Urinary bladder (tissue), 3 donors: ENCODE measurements at regions not wholly inside any gene's neighbourhood (a gene's known extent, or its start where the extent isn't known, plus 50 kb on each side); places are given as distances from the start of the nearest gene placed in this dataset.

Source experiments
- DNase-seq: peaks from one replicate; pipeline ENCODE4 v3.0.0-alpha.2; 2015; ENCODE audit errors: extremely low spot score
- H3K27ac ChIP-seq: one replicate; pipeline ENCODE4 v1.5.1; 2013; ENCODE audit warnings: low read depth, mild to moderate bottlenecking, moderate library complexity
- H3K36me3 ChIP-seq: one replicate; pipeline ENCODE4 v1.6.1; 2013; ENCODE audit warnings: mild to moderate bottlenecking, moderate library complexity; ENCODE audit not compliant: insufficient read depth
- H3K4me1 ChIP-seq: one replicate; pipeline ENCODE4 v1.6.1; 2013; ENCODE audit warnings: mild to moderate bottlenecking, moderate library complexity; ENCODE audit not compliant: insufficient read depth
- H3K4me3 ChIP-seq: one replicate; pipeline ENCODE4 v1.5.1; 2013; ENCODE audit warnings: low read depth, low read length
- WGBS: extraction: QIAGEN DNeasy Blood & Tissue Kit; methylation state at CpG from one replicate; pipeline ENCODE4 v1.1.7; 2013; 5-methylcytosine and 5-hydroxymethylcytosine counted together
- donor health status: healthy with polysubstance abuse.
- donor health status: healthy.

DNA sequence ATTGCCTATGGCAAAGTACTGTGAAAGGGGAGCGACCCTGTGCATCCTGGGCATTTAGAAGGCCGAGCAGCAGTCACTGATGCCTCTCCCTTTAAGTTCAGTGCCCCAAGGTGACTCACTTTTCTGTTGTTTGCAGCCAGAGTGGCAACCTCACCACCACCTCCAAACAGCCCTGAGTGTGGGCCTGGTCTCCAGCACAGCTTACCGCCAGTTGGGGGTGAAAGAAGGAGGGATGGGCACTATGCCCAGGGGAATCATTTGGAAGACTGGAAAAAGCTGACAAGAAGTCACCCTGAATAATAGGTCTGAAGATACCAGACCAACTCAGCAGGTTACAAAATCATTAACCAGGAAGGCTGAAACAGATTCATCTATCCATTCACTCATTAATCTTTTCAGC, 571.8 kb downstream of the EPHB1 start:
- no peak for DNase-seq
- WGBS = 81% methylated on average over 3 of the region's 3 CpGs
- Histone ChIP-seq H3K27ac (no peak overlapping the region), H3K36me3 (no peaks in the 10 kb centered on the region), H3K4me1 (no peaks in the 10 kb centered on the region), H3K4me3 (no peak overlapping the region)

DNA sequence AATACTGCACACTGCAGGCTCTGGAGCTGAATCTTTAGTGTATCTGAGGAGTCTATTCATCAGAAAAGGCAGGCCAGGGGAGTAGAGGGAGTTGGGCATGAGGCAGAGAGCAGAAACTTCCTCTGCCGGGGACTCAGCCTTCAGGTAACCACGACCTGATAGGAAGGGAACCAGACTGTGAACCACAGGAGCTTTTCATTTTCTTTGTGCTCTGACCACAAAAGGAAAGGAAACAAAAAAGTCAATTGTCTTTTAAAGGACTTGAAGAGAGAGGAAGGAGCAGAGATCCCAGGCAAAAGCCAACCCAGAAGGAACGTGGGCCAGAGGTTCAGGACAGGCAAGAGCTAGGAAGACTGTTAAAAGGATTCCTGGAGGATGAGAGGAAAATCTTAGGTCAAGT, 573.3 kb downstream of the EPHB1 start:
- H3K36me3 ChIP-seq = no peaks in the 10 kb centered on the region
- no peak overlapping the region for H3K27ac ChIP-seq
- H3K4me3 ChIP-seq = no peak overlapping the region
- H3K4me1 ChIP-seq = no peaks in the 10 kb centered on the region
- DNase-seq = no peak
- WGBS = 33% methylated on average over 3 of the region's 3 CpGs

DNA sequence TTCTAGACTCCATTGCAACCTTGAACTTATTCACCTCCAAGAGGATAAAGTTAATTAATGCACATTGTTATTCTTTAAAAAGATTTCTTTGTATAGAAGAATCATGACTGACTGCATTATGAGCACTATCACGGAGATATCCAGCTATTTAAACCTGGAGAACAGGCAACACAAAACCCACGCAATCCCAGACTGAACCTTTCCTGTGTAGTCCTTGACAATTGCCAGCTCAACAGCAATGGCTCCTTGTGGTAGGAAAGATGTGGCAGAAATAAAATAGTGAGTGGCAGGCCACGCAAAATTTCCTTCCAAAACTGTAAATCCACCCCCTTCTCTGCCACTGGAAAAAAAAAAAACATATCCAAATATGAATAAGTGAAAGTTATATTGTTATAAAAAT, 573.7 kb downstream of the EPHB1 start:
- no peak overlapping the region for H3K27ac ChIP-seq
- DNase-seq = no peak
- 77% methylated on average over 3 of the region's 3 CpGs for WGBS
- no peaks in the 10 kb centered on the region for H3K4me1 ChIP-seq
- no peaks in the 10 kb centered on the region for H3K36me3 ChIP-seq
- no peak overlapping the region for H3K4me3 ChIP-seq

DNA sequence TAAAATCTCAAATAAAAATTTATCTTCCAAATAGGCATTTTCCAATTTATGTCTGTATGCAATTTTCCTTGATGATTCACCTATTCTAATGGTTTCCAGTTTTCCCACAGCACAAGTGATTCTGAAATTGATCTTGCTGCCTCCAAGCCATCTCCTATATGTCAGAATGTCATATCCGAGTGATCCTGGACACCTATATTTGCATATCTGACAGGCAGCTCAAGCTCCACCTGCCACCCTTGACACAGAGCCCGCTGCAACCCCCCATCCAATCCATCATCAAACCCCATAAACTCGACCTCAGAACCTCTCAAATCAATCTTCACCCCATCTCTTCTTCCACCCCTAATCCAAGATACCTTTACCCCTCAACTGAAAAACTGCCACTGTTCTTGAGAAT, 579.5 kb downstream of the EPHB1 start:
- Histone ChIP-seq H3K27ac (no peak overlapping the region), H3K4me3 (no peak overlapping the region), H3K36me3 (no peaks in the 10 kb centered on the region), H3K4me1 (no peaks in the 10 kb centered on the region)
- no peak for DNase-seq
- WGBS = 74% methylated on average over 3 of the region's 3 CpGs

DNA sequence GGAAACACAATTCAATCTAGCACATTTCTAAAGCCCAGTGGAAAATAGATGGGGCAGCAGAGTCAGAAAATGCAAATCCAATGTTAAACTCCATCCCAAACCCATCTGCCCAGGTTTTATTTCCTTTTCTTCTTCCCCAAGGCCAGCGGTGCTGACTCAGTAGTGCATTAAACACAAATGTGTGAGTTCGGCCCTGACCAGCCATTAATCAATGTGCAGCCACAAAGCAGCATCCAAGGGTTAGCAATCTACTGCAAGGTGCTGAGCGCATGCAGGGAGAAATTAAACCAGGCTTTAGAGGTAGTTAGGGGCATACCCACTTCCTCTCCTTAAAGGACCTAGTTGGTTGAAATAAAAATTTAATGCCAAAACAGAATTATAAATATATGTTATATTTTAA, 583.3 kb upstream of the PPP2R3A start:
- no peaks in the 10 kb centered on the region for H3K4me1 ChIP-seq
- H3K4me3 ChIP-seq = no peak overlapping the region
- 74% methylated on average over 3 of the region's 3 CpGs for WGBS
- no peak overlapping the region for H3K27ac ChIP-seq
- no peaks in the 10 kb centered on the region for H3K36me3 ChIP-seq
- no peak for DNase-seq

GRCh38 chr3:135382621-135383020, 582.9 kb upstream of the PPP2R3A start:
- no peak overlapping the region for H3K4me3 ChIP-seq
- 65% methylated on average over 3 of the region's 3 CpGs for WGBS
- no peak for DNase-seq
- no peaks in the 10 kb centered on the region for H3K36me3 ChIP-seq
- H3K4me1 ChIP-seq = no peaks in the 10 kb centered on the region
- H3K27ac ChIP-seq = no peak overlapping the region

DNA sequence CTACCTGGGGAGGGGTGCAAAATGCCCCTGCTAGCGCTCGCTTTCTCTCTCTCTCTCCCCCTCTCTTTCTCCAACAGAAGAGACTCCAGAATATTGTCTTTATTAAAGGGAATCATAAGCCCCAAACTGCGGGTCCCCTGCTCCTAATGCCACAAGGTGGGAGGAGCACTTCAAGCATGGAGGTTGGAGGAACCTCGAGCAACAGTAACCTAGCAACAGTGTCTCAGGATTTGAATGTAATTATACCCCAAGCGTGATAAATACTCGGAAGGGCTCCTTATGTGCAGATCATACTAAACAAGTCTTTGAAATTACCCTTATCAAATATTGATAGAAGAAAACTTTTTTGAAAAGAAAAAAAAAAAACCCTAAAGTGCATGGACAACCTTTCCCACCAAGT, 582.2 kb upstream of the PPP2R3A start:
- Histone ChIP-seq H3K4me1 (no peaks in the 10 kb centered on the region), H3K27ac (no peak overlapping the region), H3K36me3 (no peaks in the 10 kb centered on the region), H3K4me3 (no peak overlapping the region)
- WGBS = 71% methylated on average over 6 of the region's 6 CpGs
- no peak for DNase-seq

- WGBS = 82% methylated on average over 4 of the region's 4 CpGs
- H3K36me3 ChIP-seq = no peaks in the 10 kb centered on the region
- H3K4me3 ChIP-seq = no peak overlapping the region
- DNase-seq = no peak
- H3K27ac ChIP-seq = no peak overlapping the region
- no peaks in the 10 kb centered on the region for H3K4me1 ChIP-seq
These were observed 573.4 kb upstream of the PPP2R3A start for GRCh38 chr3:135392151-135392550.

GRCh38 chr3:135393159-135393558, 572.4 kb upstream of the PPP2R3A start:
- H3K4me1 ChIP-seq = no peaks in the 10 kb centered on the region
- H3K4me3 ChIP-seq = no peak overlapping the region
- H3K27ac ChIP-seq = no peak overlapping the region
- no peak for DNase-seq
- 75% methylated on average over 3 of the region's 3 CpGs for WGBS
- H3K36me3 ChIP-seq = no peaks in the 10 kb centered on the region

- DNase-seq = no peak
- H3K4me3 ChIP-seq = no peak overlapping the region
- 53% methylated on average over 4 of the region's 4 CpGs for WGBS
- H3K36me3 ChIP-seq = no peaks in the 10 kb centered on the region
- no peak overlapping the region for H3K27ac ChIP-seq
- H3K4me1 ChIP-seq = no peaks in the 10 kb centered on the region
These were observed 571.5 kb upstream of the PPP2R3A start for GRCh38 chr3:135393898-135394525.

DNA sequence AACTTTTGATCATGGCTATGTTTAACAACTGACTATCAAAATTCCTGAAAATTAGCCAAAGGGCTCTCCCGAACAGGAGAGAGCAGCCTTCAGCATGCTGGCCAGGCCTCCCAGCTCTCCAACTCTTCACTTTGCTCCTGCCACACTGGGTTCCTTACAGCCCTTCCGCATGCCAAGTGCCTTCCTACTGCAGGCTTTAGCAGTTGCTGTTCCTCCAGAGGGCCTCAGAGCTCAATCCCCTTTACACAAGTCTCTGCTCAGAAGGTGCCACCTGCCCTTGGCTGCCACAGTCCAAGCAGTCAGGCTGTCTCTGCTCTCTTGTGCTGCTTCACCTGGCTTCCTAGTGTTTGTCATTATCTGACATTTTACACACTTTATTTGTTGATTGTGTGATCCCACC, 553.1 kb upstream of the PPP2R3A start:
- no peak overlapping the region for H3K27ac ChIP-seq
- no peak for DNase-seq
- no peaks in the 10 kb centered on the region for H3K4me1 ChIP-seq
- no peak overlapping the region for H3K4me3 ChIP-seq
- WGBS = 49% methylated on average over 2 of the region's 2 CpGs
- no peaks in the 10 kb centered on the region for H3K36me3 ChIP-seq

- WGBS = 81% methylated on average over 2 of the region's 2 CpGs
These were observed 549.3 kb upstream of the PPP2R3A start for GRCh38 chr3:135416182-135416581.

DNA sequence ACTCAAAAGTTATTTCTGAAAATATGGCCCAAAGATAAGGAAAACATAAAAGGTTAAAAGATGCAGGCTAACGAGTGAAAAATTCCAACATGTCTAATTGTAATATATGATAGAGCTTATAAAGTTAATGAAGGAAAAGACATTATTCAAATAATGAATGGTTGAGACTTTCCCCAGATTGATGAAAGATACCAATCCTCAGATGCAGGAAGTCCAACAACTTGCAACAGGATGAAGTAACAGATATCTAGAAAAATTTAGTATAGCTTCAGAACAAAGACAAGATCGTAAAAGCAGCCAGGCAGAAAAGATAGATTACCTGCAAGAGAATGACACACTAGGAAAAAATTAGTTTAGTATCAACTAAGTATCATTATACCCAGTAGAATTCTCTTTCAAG, 546.4 kb upstream of the PPP2R3A start:
- Histone ChIP-seq H3K4me1 (no peaks in the 10 kb centered on the region), H3K4me3 (no peak overlapping the region), H3K27ac (no peak overlapping the region), H3K36me3 (no peaks in the 10 kb centered on the region)
- DNase-seq = no peak
- WGBS = 68% methylated on average over 2 of the region's 2 CpGs

More at GRCh38 chr3:135416182-135416581, 549.3 kb upstream of the PPP2R3A start:
- no peak overlapping the region for H3K27ac ChIP-seq
- no peaks in the 10 kb centered on the region for H3K4me1 ChIP-seq
- DNase-seq = no peak
- no peak overlapping the region for H3K4me3 ChIP-seq
- no peaks in the 10 kb centered on the region for H3K36me3 ChIP-seq

- Histone ChIP-seq H3K36me3 (no peaks in the 10 kb centered on the region), H3K4me3 (no peak overlapping the region), H3K27ac (no peak overlapping the region), H3K4me1 (no peaks in the 10 kb centered on the region)
- no peak for DNase-seq
- WGBS = 93% methylated on average over 2 of the region's 2 CpGs
These were observed 539.0 kb upstream of the PPP2R3A start for GRCh38 chr3:135426508-135426907.

GRCh38 chr3:135432402-135432801, 533.1 kb upstream of the PPP2R3A start:
- no peak for DNase-seq
- Histone ChIP-seq H3K27ac (no peak overlapping the region), H3K4me1 (no peaks in the 10 kb centered on the region), H3K4me3 (no peak overlapping the region), H3K36me3 (no peaks in the 10 kb centered on the region)
- WGBS = 90% methylated on average over 2 of the region's 2 CpGs
